GM21367 (cell line): ENCODE measurements at regions not wholly inside any gene's neighbourhood (a gene's known extent, or its start where the extent isn't known, plus 50 kb on each side); places are given as distances from the start of the nearest gene placed in this dataset.

ENCODE experiments used
- ATAC-seq: cut with Tn5 transposase; IDR thresholded peaks from one replicate; pipeline ENCODE4 v1.9.1; 2021; ENCODE audit not compliant: unreplicated experiment

- no peak for ATAC-seq
These were observed 51.7 kb upstream of the RASSF8 start for GRCh38 chr12:25906651-25907340.
